Uterus (tissue), 3 donors: ENCODE measurements at regions not wholly inside any gene's neighbourhood (a gene's known extent, or its start where the extent isn't known, plus 50 kb on each side); places are given as distances from the start of the nearest gene placed in this dataset.

Experiments used
- DNase-seq, 2 donors: peaks; one replicate each; pipeline ENCODE4 v3.0.0-alpha.2; 2019 to 2020
- H3K27ac ChIP-seq, 2 donors: fragments of 200-600 bp; sonication (generic); 1 replicate in 1 of 2; 2 replicates in 1 of 2; pipeline ENCODE4 v1.5.1; 2016 to 2018
- H3K27me3 ChIP-seq, 2 donors: fragments of 200-600 bp; sonication (generic); one replicate each; pipeline ENCODE4 v1.5.1; 2018 to 2019; ENCODE audit warnings: control low read depth in 1 of 2
- H3K36me3 ChIP-seq, 2 donors: fragments of 200-600 bp; sonication (generic); one replicate each; pipeline ENCODE4 v1.5.1; 2019; ENCODE audit warnings: control low read depth in 1 of 2
- H3K4me1 ChIP-seq, 2 donors: fragments of 200-600 bp; sonication (generic); one replicate each; pipeline ENCODE4 v1.5.1; 2018 to 2019; ENCODE audit warnings: control low read depth in 1 of 2
- H3K4me3 ChIP-seq, 2 donors: fragments of 200-600 bp; sonication (generic); 1 replicate in 1 of 2; 2 replicates in 1 of 2; pipeline ENCODE4 v1.5.1; 2018 to 2019; ENCODE audit warnings: mild to moderate bottlenecking in 1 of 2
- H3K9me3 ChIP-seq, 2 donors: fragments of 200-600 bp; sonication (generic); one replicate each; pipeline ENCODE4 v1.5.1; 2019; ENCODE audit warnings: control low read depth in 1 of 2
- CTCF ChIP-seq, 4 experiments: fragments of 200-600 bp in 2 of 4; fragments of 450-650 bp in 2 of 4; sonication (generic) in 2 of 4; IDR thresholded peaks; one replicate each; pipeline ENCODE4 v1.5.1; 2016 to 2019; ENCODE audit warnings: antibody characterized with exemption in 4 of 4, mild to moderate bottlenecking in 2 of 4, moderate library complexity in 1 of 4
- POLR2A ChIP-seq, 2 donors: fragments of 450-650 bp; IDR thresholded peaks; one replicate each; pipeline ENCODE4 v1.6.1; 2016; ENCODE audit warnings: antibody characterized with exemption in 2 of 2, mild to moderate bottlenecking in 1 of 2, moderate library complexity in 1 of 2
- intact Hi-C: fragments of 100-400 bp; cut with DNase I; formaldehyde crosslinking; loops from one replicate; pipeline ENCODE4 v1.15.1; 2023; ENCODE audit warnings: low total_unique reads
- donor health status: DM: yes; HTN: yes; CAD: no.

- TF ChIP-seq POLR2A (IDR thresholded peaks at IDR 0.05) (no peak), CTCF (IDR thresholded peaks at IDR 0.05) (no peak)
- Histone ChIP-seq H3K27me3 (no peaks in the 10 kb centered on the region), H3K36me3 (no peaks in the 10 kb centered on the region), H3K27ac (no peak overlapping the region), H3K9me3 (no peaks in the 10 kb centered on the region), H3K4me1 (no peaks in the 10 kb centered on the region), H3K4me3 (no peak overlapping the region)
- intact Hi-C loops: no loop called here
- no peak for DNase-seq
Observed at GRCh38 chr6:168210239-168211105, 109.1 kb downstream of the DACT2 start.

- no peaks in the 10 kb centered on the region for H3K9me3 ChIP-seq
- H3K4me1 ChIP-seq: no peaks in the 10 kb centered on the region
- H3K27me3 ChIP-seq: no peaks in the 10 kb centered on the region
- H3K4me3 ChIP-seq: no peak overlapping the region
- no peaks in the 10 kb centered on the region for H3K36me3 ChIP-seq
- no peak for DNase-seq
- TF ChIP-seq CTCF (IDR thresholded peaks at IDR 0.05) (no peak), POLR2A (IDR thresholded peaks at IDR 0.05) (no peak)
- intact Hi-C loops: no loop called here
- no peak overlapping the region for H3K27ac ChIP-seq
Observed at GRCh38 chr6:168209420-168209819, 110.2 kb downstream of the DACT2 start.

DNA sequence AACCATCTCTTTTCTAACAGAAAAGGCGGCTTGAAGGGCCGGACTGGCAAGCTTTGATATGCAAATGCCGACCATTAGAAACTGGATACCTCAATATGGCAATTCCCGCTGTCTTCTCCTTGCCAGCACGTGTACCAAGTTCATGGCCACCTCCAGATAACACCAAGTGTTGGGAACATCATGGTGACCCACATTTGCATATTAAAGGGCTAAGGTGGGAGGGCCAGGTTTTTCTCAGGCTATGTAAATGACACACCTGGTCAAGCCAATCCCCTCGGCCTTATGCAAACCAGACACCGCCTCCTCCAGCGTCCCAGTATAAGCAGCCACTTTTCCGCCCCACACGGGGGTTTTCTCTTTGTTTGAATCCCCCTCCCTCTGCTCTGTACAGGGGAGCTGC is 110.7 kb downstream of the DACT2 start:
- H3K27ac ChIP-seq: no peak overlapping the region
- no peak overlapping the region for H3K4me3 ChIP-seq
- TF ChIP-seq POLR2A (IDR thresholded peaks at IDR 0.05) (no peak), CTCF (IDR thresholded peaks at IDR 0.05) (no peak)
- no peak for DNase-seq
- H3K36me3 ChIP-seq: no peaks in the 10 kb centered on the region
- H3K27me3 ChIP-seq: no peaks in the 10 kb centered on the region
- H3K4me1 ChIP-seq: no peaks in the 10 kb centered on the region
- no peaks in the 10 kb centered on the region for H3K9me3 ChIP-seq
- intact Hi-C loops: no loop called here

DNA sequence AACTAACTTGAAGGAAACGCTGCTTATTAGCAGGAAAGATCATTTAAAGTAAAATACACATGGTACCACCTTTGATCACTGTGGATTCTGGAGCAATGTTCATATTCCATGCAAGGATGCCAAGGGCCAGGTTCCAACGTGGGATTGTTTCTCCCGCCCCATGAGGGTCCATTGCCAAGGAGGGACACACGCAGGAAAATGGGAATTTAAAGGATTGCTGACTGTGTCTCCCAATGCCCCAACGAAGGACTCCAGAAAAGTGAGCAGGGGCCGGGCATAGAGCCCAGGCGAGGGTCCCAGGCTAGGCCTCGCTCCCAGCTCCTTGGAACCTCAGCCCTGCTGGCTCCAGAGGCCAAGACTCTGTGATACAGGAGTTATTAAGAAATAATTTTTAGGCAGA is 111.2 kb downstream of the DACT2 start:
- H3K36me3 ChIP-seq: no peaks in the 10 kb centered on the region
- H3K27ac ChIP-seq: no peak overlapping the region
- no peaks in the 10 kb centered on the region for H3K27me3 ChIP-seq
- TF ChIP-seq POLR2A (IDR thresholded peaks at IDR 0.05) (no peak), CTCF (IDR thresholded peaks at IDR 0.05) (no peak)
- no peak overlapping the region for H3K4me3 ChIP-seq
- no peaks in the 10 kb centered on the region for H3K9me3 ChIP-seq
- no peaks in the 10 kb centered on the region for H3K4me1 ChIP-seq
- no peak for DNase-seq
- intact Hi-C loops: no loop called here

GRCh38 chr6:168207421-168208175 is 112.0 kb downstream of the DACT2 start:
- no peaks in the 10 kb centered on the region for H3K27me3 ChIP-seq
- intact Hi-C loops: no loop called here
- no peak overlapping the region for H3K27ac ChIP-seq
- H3K9me3 ChIP-seq: no peaks in the 10 kb centered on the region
- H3K36me3 ChIP-seq: no peaks in the 10 kb centered on the region
- no peak for DNase-seq
- H3K4me3 ChIP-seq: no peak overlapping the region
- H3K4me1 ChIP-seq: no peaks in the 10 kb centered on the region
- no peak for TF ChIP-seq CTCF (IDR thresholded peaks at IDR 0.05)
- no peak for TF ChIP-seq POLR2A (IDR thresholded peaks at IDR 0.05)
